DOHH2 (cell line): ENCODE measurements at regions not wholly inside any gene's neighbourhood (a gene's known extent, or its start where the extent isn't known, plus 50 kb on each side); places are given as distances from the start of the nearest gene placed in this dataset.

ENCODE experiments used
- H3F3A ChIP-seq: fragments of 200-600 bp; sonication (generic), shearing (Covaris generic); 2 replicates; pipeline ENCODE4 v1.6.0; 2016; ENCODE audit warnings: antibody characterized with exemption, mild to moderate bottlenecking; ENCODE audit not compliant: control insufficient read depth, insufficient read depth
- H3K27ac ChIP-seq: fragments of 200-600 bp; sonication (generic); 2 replicates; pipeline ENCODE4 v1.5.1; 2014; ENCODE audit warnings: low read depth, mild to moderate bottlenecking, low read length, moderate library complexity
- H3K27me3 ChIP-seq: fragments of 200-600 bp; sonication (generic); 2 replicates; pipeline ENCODE4 v1.6.1; 2014; ENCODE audit warnings: mild to moderate bottlenecking, low read length, mixed read lengths; ENCODE audit not compliant: control insufficient read depth
- H3K36me3 ChIP-seq: fragments of 200-600 bp; sonication (generic); 2 replicates; pipeline ENCODE4 v1.6.1; 2014; ENCODE audit warnings: mild to moderate bottlenecking, low read length, moderate library complexity, mixed read lengths; ENCODE audit not compliant: control insufficient read depth
- H3K4me1 ChIP-seq: fragments of 200-600 bp; sonication (generic); 2 replicates; pipeline ENCODE4 v1.6.1; 2014; ENCODE audit warnings: mild to moderate bottlenecking, low read length, mixed read lengths; ENCODE audit not compliant: control insufficient read depth
- H3K4me2 ChIP-seq: fragments of 200-600 bp; sonication (generic); 2 replicates; pipeline ENCODE4 v1.6.0; 2014; ENCODE audit warnings: mild to moderate bottlenecking, low read length, moderate library complexity
- H3K4me3 ChIP-seq: fragments of 200-600 bp; sonication (generic); 2 replicates; pipeline ENCODE4 v1.5.1; 2014; ENCODE audit warnings: mild to moderate bottlenecking, low read length, mixed read lengths
- H3K79me2 ChIP-seq: fragments of 200-600 bp; sonication (generic); 2 replicates; pipeline ENCODE4 v1.6.1; 2014; ENCODE audit warnings: mild to moderate bottlenecking, low read length, mixed read lengths; ENCODE audit not compliant: control insufficient read depth
- H3K9me2 ChIP-seq: fragments of 200-600 bp; sonication (generic); replicated peaks from 2 replicates; pipeline ENCODE4 v1.6.1; 2014; ENCODE audit warnings: mild to moderate bottlenecking, low read length, mixed read lengths; ENCODE audit not compliant: control insufficient read depth
- H3K9me3 ChIP-seq: fragments of 200-600 bp; sonication (generic); 2 replicates; pipeline ENCODE4 v1.6.1; 2014; ENCODE audit warnings: antibody characterized with exemption, low read length, mixed read lengths; ENCODE audit not compliant: control insufficient read depth, insufficient read depth
- H4K20me1 ChIP-seq: fragments of 200-600 bp; sonication (generic); 2 replicates; pipeline ENCODE4 v1.6.0; 2014; ENCODE audit warnings: low read depth, mild to moderate bottlenecking, antibody characterized with exemption, low read length, moderate library complexity; ENCODE audit not compliant: control insufficient read depth, insufficient read depth
- CTCF ChIP-seq: fragments of 200-600 bp; sonication (generic); IDR thresholded peaks from one replicate; pipeline ENCODE4 v1.5.1; 2014; ENCODE audit warnings: antibody characterized with exemption, mild to moderate bottlenecking, low read depth, low read length; ENCODE audit not compliant: poor library complexity, severe bottlenecking
- EZH2phosphoT487 ChIP-seq: fragments of 200-600 bp; sonication (generic); IDR thresholded peaks from 2 replicates; pipeline ENCODE4 v1.6.1; 2017; ENCODE audit warnings: borderline replicate concordance, mild to moderate bottlenecking, antibody characterized with exemption, low read length, moderate library complexity, mixed read lengths

- Histone ChIP-seq H3K36me3 (no peaks in the 10 kb centered on the region), H3K4me1 (no peaks in the 10 kb centered on the region), H4K20me1 (no peaks in the 10 kb centered on the region), H3K27ac (no peak overlapping the region), H3K9me2 (no peaks in the 10 kb centered on the region), H3K9me3 (no peaks in the 10 kb centered on the region), H3K27me3 (no peaks in the 10 kb centered on the region), H3K79me2 (no peaks in the 10 kb centered on the region), H3F3A (no peaks in the 10 kb centered on the region), H3K4me2 (no peak overlapping the region), H3K4me3 (no peak overlapping the region)
- TF ChIP-seq CTCF (no peak), EZH2phosphoT487 (no peak)
These were observed 617.2 kb downstream of the MED13L start for GRCh38 chr12:115660211-115660805.

- H3K9me3 ChIP-seq = no peaks in the 10 kb centered on the region
- H3K27ac ChIP-seq = no peak overlapping the region
- H3K27me3 ChIP-seq = no peaks in the 10 kb centered on the region
- no peaks in the 10 kb centered on the region for H4K20me1 ChIP-seq
- no peaks in the 10 kb centered on the region for H3K9me2 ChIP-seq
- TF ChIP-seq CTCF (no peak), EZH2phosphoT487 (no peak)
- no peak overlapping the region for H3K4me2 ChIP-seq
- H3K79me2 ChIP-seq = no peaks in the 10 kb centered on the region
- H3K4me1 ChIP-seq = no peaks in the 10 kb centered on the region
- H3K36me3 ChIP-seq = no peaks in the 10 kb centered on the region
- H3F3A ChIP-seq = no peaks in the 10 kb centered on the region
- no peak overlapping the region for H3K4me3 ChIP-seq
These were observed 618.1 kb downstream of the MED13L start for GRCh38 chr12:115659422-115659821.

GRCh38 chr12:115657081-115658013, 620.1 kb downstream of the MED13L start:
- no peaks in the 10 kb centered on the region for H3K9me2 ChIP-seq
- no peaks in the 10 kb centered on the region for H3K9me3 ChIP-seq
- H3K27me3 ChIP-seq = no peaks in the 10 kb centered on the region
- no peak overlapping the region for H3K4me3 ChIP-seq
- no peak overlapping the region for H3K4me2 ChIP-seq
- no peak overlapping the region for H3K27ac ChIP-seq
- TF ChIP-seq CTCF (no peak), EZH2phosphoT487 (no peak)
- no peaks in the 10 kb centered on the region for H3F3A ChIP-seq
- H4K20me1 ChIP-seq = no peaks in the 10 kb centered on the region
- no peaks in the 10 kb centered on the region for H3K4me1 ChIP-seq
- H3K79me2 ChIP-seq = no peaks in the 10 kb centered on the region
- H3K36me3 ChIP-seq = no peaks in the 10 kb centered on the region
